Gastroesophageal sphincter (tissue), 2 donors: ENCODE measurements at regions not wholly inside any gene's neighbourhood (a gene's known extent, or its start where the extent isn't known, plus 50 kb on each side); places are given as distances from the start of the nearest gene placed in this dataset.

Experiments
- EP300 ChIP-seq: sonication (generic); formaldehyde crosslinking; IDR thresholded peaks from one replicate; pipeline ENCODE4 v1.6.1; 2017; ENCODE audit warnings: antibody characterized with exemption, mild to moderate bottlenecking
- POLR2AphosphoS5 ChIP-seq: sonication (generic); formaldehyde crosslinking; IDR thresholded peaks from one replicate; pipeline ENCODE4 v1.6.1; 2017; ENCODE audit warnings: antibody characterized with exemption

GRCh38 chr2:215712871-215713790, 277.3 kb upstream of the FN1 start:
- TF ChIP-seq EP300 (no peak), POLR2AphosphoS5 (peak; percentile 94)
